ENCODE measurements at regions not wholly inside any gene's neighbourhood (a gene's known extent, or its start where the extent isn't known, plus 50 kb on each side); places are given as distances from the start of the nearest gene placed in this dataset.

- no peak overlapping the region for H3K14ac ChIP-seq (ENCODE audit: low read length in 2 of 2)
- no peaks in the 10 kb centered on the region for H3K4me1 ChIP-seq (ENCODE audit: control insufficient read depth, insufficient read depth, low read depth, low read length)
- H3K23ac ChIP-seq (ENCODE audit: low read length in 2 of 2) = no peak overlapping the region
- no peaks in the 10 kb centered on the region for H3K36me3 ChIP-seq (ENCODE audit: control insufficient read depth in 1 of 2, insufficient read depth in 2 of 2, low read depth in 1 of 2, low read length in 2 of 2)
- H4K91ac ChIP-seq (ENCODE audit: low read length) = no peak overlapping the region
- H2AFZ ChIP-seq (ENCODE audit: low read depth, low read length) = no peak overlapping the region
- H3K79me1 ChIP-seq (replicated peaks; ENCODE audit: low read length, poor library complexity, severe bottlenecking) = no peaks in the 10 kb centered on the region
- no peak overlapping the region for H4K8ac ChIP-seq (ENCODE audit: low read length)
- H3K4ac ChIP-seq (ENCODE audit: low read depth in 1 of 2, low read length in 2 of 2) = no peak overlapping the region
- DNase-seq = no peak
- H2BK12ac ChIP-seq (ENCODE audit: low read length in 2 of 2) = no peak overlapping the region
- H2BK5ac ChIP-seq (ENCODE audit: low read depth, low read length, poor library complexity, severe bottlenecking) = no peak overlapping the region
- no peak overlapping the region for H3K4me2 ChIP-seq (ENCODE audit: low read length, poor library complexity, severe bottlenecking)
- no peak overlapping the region for H3K9ac ChIP-seq (ENCODE audit: low read length)
- no peak overlapping the region for H2BK120ac ChIP-seq (ENCODE audit: low read depth, low read length)
- H2BK15ac ChIP-seq (ENCODE audit: low read depth, poor library complexity, severe bottlenecking) = no peak overlapping the region
- H3K9me3 ChIP-seq (ENCODE audit: control insufficient read depth, low read length) = no peaks in the 10 kb centered on the region
- H3K4me3 ChIP-seq (ENCODE audit: insufficient read depth in 1 of 2, low read depth in 1 of 2, low read length in 2 of 2) = no peak overlapping the region
- no peak overlapping the region for H2AK5ac ChIP-seq (ENCODE audit: low read length, severe bottlenecking)
- no peak overlapping the region for H3K18ac ChIP-seq (ENCODE audit: low read depth in 1 of 2, low read length in 2 of 2)
- H3K27me3 ChIP-seq (ENCODE audit: control insufficient read depth in 1 of 2, insufficient read depth in 1 of 2, low read length in 2 of 2) = no peaks in the 10 kb centered on the region
- no peak overlapping the region for H3K27ac ChIP-seq (ENCODE audit: low read length, poor library complexity, severe bottlenecking)
- 94% methylated on average over 4 of the region's 4 CpGs for WGBS
These were observed 160.3 kb downstream of the HS3ST3B1 start for GRCh38 chr17:14461227-14461548.

DNA sequence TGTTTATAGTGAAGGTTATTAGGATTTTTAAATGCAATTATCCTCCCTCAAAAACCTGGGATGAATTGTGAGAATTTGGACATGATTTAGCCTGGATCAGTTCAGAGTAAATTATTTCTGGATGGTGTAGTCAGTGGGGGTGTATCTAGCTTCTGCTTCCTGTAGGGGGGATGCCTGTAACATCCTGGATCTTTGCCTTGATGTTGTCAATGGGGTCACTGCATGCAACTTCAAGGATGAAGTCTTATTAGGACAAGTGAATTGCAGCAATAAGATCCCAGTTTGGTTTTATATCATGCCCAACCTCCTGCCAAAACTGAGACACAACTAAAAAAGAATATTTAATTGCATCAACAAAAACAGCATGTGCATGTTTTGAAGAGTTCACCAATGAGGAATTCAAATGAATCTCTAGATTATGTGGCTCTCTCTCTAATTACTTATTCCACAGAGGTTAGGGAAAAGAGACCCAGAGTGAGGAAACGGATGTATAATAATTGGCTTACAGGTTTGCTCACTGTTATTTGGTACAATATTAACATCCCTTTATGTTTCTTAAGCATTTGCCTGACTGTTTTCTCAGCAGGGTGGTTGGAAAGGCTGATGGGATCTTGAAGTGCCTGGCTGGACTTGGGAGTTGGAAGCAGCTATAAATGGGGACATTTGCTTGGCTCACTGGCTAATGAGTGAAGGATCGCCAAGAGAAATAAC, 159.8 kb downstream of the HS3ST3B1 start:
- no peak overlapping the region for H4K91ac ChIP-seq (ENCODE audit: low read length)
- no peak overlapping the region for H4K8ac ChIP-seq (ENCODE audit: low read length)
- H3K4me1 ChIP-seq (ENCODE audit: control insufficient read depth, insufficient read depth, low read depth, low read length) = no peaks in the 10 kb centered on the region
- no peak overlapping the region for H2AK5ac ChIP-seq (ENCODE audit: low read length, severe bottlenecking)
- no peak overlapping the region for H2AFZ ChIP-seq (ENCODE audit: low read depth, low read length)
- no peak overlapping the region for H3K4me3 ChIP-seq (ENCODE audit: insufficient read depth in 1 of 2, low read depth in 1 of 2, low read length in 2 of 2)
- no peak overlapping the region for H3K9ac ChIP-seq (ENCODE audit: low read length)
- H3K14ac ChIP-seq (ENCODE audit: low read length in 2 of 2) = no peak overlapping the region
- no peak overlapping the region for H2BK15ac ChIP-seq (ENCODE audit: low read depth, poor library complexity, severe bottlenecking)
- H3K4me2 ChIP-seq (ENCODE audit: low read length, poor library complexity, severe bottlenecking) = no peak overlapping the region
- H2BK5ac ChIP-seq (ENCODE audit: low read depth, low read length, poor library complexity, severe bottlenecking) = no peak overlapping the region
- no peaks in the 10 kb centered on the region for H3K27me3 ChIP-seq (ENCODE audit: control insufficient read depth in 1 of 2, insufficient read depth in 1 of 2, low read length in 2 of 2)
- no peaks in the 10 kb centered on the region for H3K36me3 ChIP-seq (ENCODE audit: control insufficient read depth in 1 of 2, insufficient read depth in 2 of 2, low read depth in 1 of 2, low read length in 2 of 2)
- no peak overlapping the region for H3K27ac ChIP-seq (ENCODE audit: low read length, poor library complexity, severe bottlenecking)
- H3K18ac ChIP-seq (ENCODE audit: low read depth in 1 of 2, low read length in 2 of 2) = no peak overlapping the region
- no peaks in the 10 kb centered on the region for H3K79me1 ChIP-seq (replicated peaks; ENCODE audit: low read length, poor library complexity, severe bottlenecking)
- H3K9me3 ChIP-seq (ENCODE audit: control insufficient read depth, low read length) = no peaks in the 10 kb centered on the region
- WGBS = 97% methylated on average over 1 of the region's 2 CpGs
- H2BK120ac ChIP-seq (ENCODE audit: low read depth, low read length) = no peak overlapping the region
- no peak overlapping the region for H3K23ac ChIP-seq (ENCODE audit: low read length in 2 of 2)
- no peak for DNase-seq
- no peak overlapping the region for H2BK12ac ChIP-seq (ENCODE audit: low read length in 2 of 2)
- H3K4ac ChIP-seq (ENCODE audit: low read depth in 1 of 2, low read length in 2 of 2) = no peak overlapping the region

GRCh38 chr17:14459955-14460354, 159.1 kb downstream of the HS3ST3B1 start:
- no peak overlapping the region for H3K9ac ChIP-seq (ENCODE audit: low read length)
- H3K36me3 ChIP-seq (ENCODE audit: control insufficient read depth in 1 of 2, insufficient read depth in 2 of 2, low read depth in 1 of 2, low read length in 2 of 2) = no peaks in the 10 kb centered on the region
- H2AK5ac ChIP-seq (ENCODE audit: low read length, severe bottlenecking) = no peak overlapping the region
- H3K27ac ChIP-seq (ENCODE audit: low read length, poor library complexity, severe bottlenecking) = no peak overlapping the region
- no peaks in the 10 kb centered on the region for H3K27me3 ChIP-seq (ENCODE audit: control insufficient read depth in 1 of 2, insufficient read depth in 1 of 2, low read length in 2 of 2)
- WGBS = 92% methylated on average over 4 of the region's 5 CpGs
- H4K91ac ChIP-seq (ENCODE audit: low read length) = no peak overlapping the region
- H3K4ac ChIP-seq (ENCODE audit: low read depth in 1 of 2, low read length in 2 of 2) = no peak overlapping the region
- H3K4me1 ChIP-seq (ENCODE audit: control insufficient read depth, insufficient read depth, low read depth, low read length) = no peaks in the 10 kb centered on the region
- no peak overlapping the region for H3K14ac ChIP-seq (ENCODE audit: low read length in 2 of 2)
- no peak overlapping the region for H3K18ac ChIP-seq (ENCODE audit: low read depth in 1 of 2, low read length in 2 of 2)
- H3K4me2 ChIP-seq (ENCODE audit: low read length, poor library complexity, severe bottlenecking) = no peak overlapping the region
- H3K79me1 ChIP-seq (replicated peaks; ENCODE audit: low read length, poor library complexity, severe bottlenecking) = no peaks in the 10 kb centered on the region
- H2AFZ ChIP-seq (ENCODE audit: low read depth, low read length) = no peak overlapping the region
- H3K9me3 ChIP-seq (ENCODE audit: control insufficient read depth, low read length) = no peaks in the 10 kb centered on the region
- DNase-seq = no peak
- H3K23ac ChIP-seq (ENCODE audit: low read length in 2 of 2) = no peak overlapping the region
- no peak overlapping the region for H2BK120ac ChIP-seq (ENCODE audit: low read depth, low read length)
- H3K4me3 ChIP-seq (ENCODE audit: insufficient read depth in 1 of 2, low read depth in 1 of 2, low read length in 2 of 2) = no peak overlapping the region
- H2BK5ac ChIP-seq (ENCODE audit: low read depth, low read length, poor library complexity, severe bottlenecking) = no peak overlapping the region
- H2BK12ac ChIP-seq (ENCODE audit: low read length in 2 of 2) = no peak overlapping the region
- H4K8ac ChIP-seq (ENCODE audit: low read length) = no peak overlapping the region
- H2BK15ac ChIP-seq (ENCODE audit: low read depth, poor library complexity, severe bottlenecking) = no peak overlapping the region

GRCh38 chr17:14458724-14459123, 157.8 kb downstream of the HS3ST3B1 start:
- no peaks in the 10 kb centered on the region for H3K9me3 ChIP-seq (ENCODE audit: control insufficient read depth, low read length)
- no peak overlapping the region for H3K23ac ChIP-seq (ENCODE audit: low read length in 2 of 2)
- H2BK5ac ChIP-seq (ENCODE audit: low read depth, low read length, poor library complexity, severe bottlenecking) = no peak overlapping the region
- no peaks in the 10 kb centered on the region for H3K27me3 ChIP-seq (ENCODE audit: control insufficient read depth in 1 of 2, insufficient read depth in 1 of 2, low read length in 2 of 2)
- H3K14ac ChIP-seq (ENCODE audit: low read length in 2 of 2) = no peak overlapping the region
- no peak overlapping the region for H3K9ac ChIP-seq (ENCODE audit: low read length)
- H2BK12ac ChIP-seq (ENCODE audit: low read length in 2 of 2) = no peak overlapping the region
- H3K4me2 ChIP-seq (ENCODE audit: low read length, poor library complexity, severe bottlenecking) = no peak overlapping the region
- H3K79me1 ChIP-seq (replicated peaks; ENCODE audit: low read length, poor library complexity, severe bottlenecking) = no peaks in the 10 kb centered on the region
- H3K4me1 ChIP-seq (ENCODE audit: control insufficient read depth, insufficient read depth, low read depth, low read length) = no peaks in the 10 kb centered on the region
- WGBS = 71% methylated on average over 3 of the region's 3 CpGs
- no peak overlapping the region for H3K4me3 ChIP-seq (ENCODE audit: insufficient read depth in 1 of 2, low read depth in 1 of 2, low read length in 2 of 2)
- no peak overlapping the region for H4K91ac ChIP-seq (ENCODE audit: low read length)
- H2BK120ac ChIP-seq (ENCODE audit: low read depth, low read length) = no peak overlapping the region
- H3K18ac ChIP-seq (ENCODE audit: low read depth in 1 of 2, low read length in 2 of 2) = no peak overlapping the region
- H2AFZ ChIP-seq (ENCODE audit: low read depth, low read length) = no peak overlapping the region
- no peaks in the 10 kb centered on the region for H3K36me3 ChIP-seq (ENCODE audit: control insufficient read depth in 1 of 2, insufficient read depth in 2 of 2, low read depth in 1 of 2, low read length in 2 of 2)
- no peak overlapping the region for H3K27ac ChIP-seq (ENCODE audit: low read length, poor library complexity, severe bottlenecking)
- no peak overlapping the region for H3K4ac ChIP-seq (ENCODE audit: low read depth in 1 of 2, low read length in 2 of 2)
- no peak overlapping the region for H2AK5ac ChIP-seq (ENCODE audit: low read length, severe bottlenecking)
- H2BK15ac ChIP-seq (ENCODE audit: low read depth, poor library complexity, severe bottlenecking) = no peak overlapping the region
- DNase-seq = no peak
- H4K8ac ChIP-seq (ENCODE audit: low read length) = no peak overlapping the region
